Neural progenitor cell (in vitro differentiated cells): ENCODE measurements at regions not wholly inside any gene's neighbourhood (a gene's known extent, or its start where the extent isn't known, plus 50 kb on each side); places are given as distances from the start of the nearest gene placed in this dataset.

ENCODE experiments used
- DNase-seq: peaks from one replicate; pipeline ENCODE4 v3.0.0-alpha.2; 2016; ENCODE audit warnings: low spot score
- H2AFZ ChIP-seq: fragments of 200-600 bp; sonication (generic); replicated peaks from 2 replicates; pipeline ENCODE4 v1.6.1; 2016; ENCODE audit warnings: antibody characterized with exemption
- H3F3A ChIP-seq: fragments of 200-600 bp; sonication (generic); 2 replicates; pipeline ENCODE4 v1.6.1; 2016; ENCODE audit warnings: antibody characterized with exemption, low read depth
- H3K27ac ChIP-seq: fragments of 200-600 bp; sonication (generic); 2 replicates; pipeline ENCODE4 v1.5.1; 2016; ENCODE audit warnings: mild to moderate bottlenecking
- H3K27me3 ChIP-seq: fragments of 200-600 bp; sonication (generic); 2 replicates; pipeline ENCODE4 v1.6.1; 2016; ENCODE audit warnings: mild to moderate bottlenecking, moderate library complexity
- H3K36me3 ChIP-seq: fragments of 200-600 bp; sonication (generic); 2 replicates; pipeline ENCODE4 v1.5.1; 2016
- H3K4me1 ChIP-seq: fragments of 200-600 bp; sonication (generic); 2 replicates; pipeline ENCODE4 v1.6.1; 2016; ENCODE audit warnings: mixed run types
- H3K4me2 ChIP-seq: fragments of 200-600 bp; sonication (generic); 2 replicates; pipeline ENCODE4 v1.6.1; 2016
- H3K4me3 ChIP-seq: fragments of 200-600 bp; sonication (generic); 2 replicates; pipeline ENCODE4 v1.5.1; 2016
- H3K79me2 ChIP-seq: fragments of 200-600 bp; sonication (generic); 2 replicates; pipeline ENCODE4 v1.6.1; 2016; ENCODE audit warnings: low read depth
- H3K9ac ChIP-seq: fragments of 200-600 bp; sonication (generic); 2 replicates; pipeline ENCODE4 v1.6.1; 2016
- H3K9me3 ChIP-seq: fragments of 200-600 bp; sonication (generic); 2 replicates; pipeline ENCODE4 v1.5.1; 2016; ENCODE audit warnings: low read depth
- H4K20me1 ChIP-seq: fragments of 200-600 bp; sonication (generic); 2 replicates; pipeline ENCODE4 v1.6.1; 2016; ENCODE audit warnings: low read depth
- H3K27ac Mint-ChIP-seq: 3 replicates; pipeline ENCODE4 v1.8.0; 2021; ENCODE audit warnings: mixed read lengths
- H3K27me3 Mint-ChIP-seq: 2 replicates; pipeline ENCODE4 v1.8.0; 2022; ENCODE audit warnings: low read depth, mild to moderate bottlenecking, inconsistent platforms, moderate library complexity, mixed read lengths; ENCODE audit not compliant: insufficient read depth
- H3K36me3 Mint-ChIP-seq: 3 replicates; pipeline ENCODE4 v1.8.0; 2021; ENCODE audit warnings: mixed read lengths
- H3K4me1 Mint-ChIP-seq: 3 replicates; pipeline ENCODE4 v1.8.0; 2021; ENCODE audit warnings: mixed read lengths
- H3K4me3 Mint-ChIP-seq: 3 replicates; pipeline ENCODE4 v1.8.0; 2021; ENCODE audit warnings: mild to moderate bottlenecking, moderate library complexity, mixed read lengths
- H3K9me3 Mint-ChIP-seq: 3 replicates; pipeline ENCODE4 v1.8.0; 2020; ENCODE audit warnings: mixed read lengths
- EZH2 ChIP-seq: fragments of 200-600 bp; sonication (generic); IDR thresholded peaks from 2 replicates; pipeline ENCODE4 v1.6.1; 2017; ENCODE audit warnings: antibody characterized with exemption, mild to moderate bottlenecking, moderate library complexity
- EZH2phosphoT487 ChIP-seq: fragments of 200-600 bp; sonication (generic); IDR thresholded peaks from 2 replicates; pipeline ENCODE4 v1.6.1; 2017; ENCODE audit warnings: antibody characterized with exemption
- TF ChIP-seq, protein P1 (sequence below): fragments of 200-600 bp; sonication (generic); IDR thresholded peaks from 2 replicates; pipeline ENCODE4 v1.5.1; 2017; ENCODE audit warnings: antibody characterized with exemption, mild to moderate bottlenecking

DNA sequence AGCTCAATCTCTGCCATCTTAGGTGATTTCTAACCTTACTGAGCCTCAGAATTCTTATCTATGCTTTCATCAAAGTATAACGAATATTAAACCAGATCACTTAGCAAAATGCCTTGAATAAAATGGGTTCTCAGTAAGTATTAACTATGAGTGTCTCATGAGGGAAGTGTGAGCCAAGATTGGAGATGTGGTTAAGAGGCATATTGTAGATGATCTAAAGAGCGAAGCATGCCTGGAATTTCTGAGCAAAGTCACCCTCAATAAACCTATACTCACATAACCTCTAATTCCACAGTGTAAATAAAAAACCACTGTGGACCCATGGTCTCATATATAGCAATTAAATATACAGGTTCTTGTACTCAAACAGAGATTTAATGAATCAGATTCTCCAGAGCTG, 193.1 kb upstream of the FSCB start:
- no peak overlapping the region for H3K4me3 Mint-ChIP-seq
- H3F3A ChIP-seq: no peaks in the 10 kb centered on the region
- no peak overlapping the region for H3K27ac ChIP-seq
- H2AFZ ChIP-seq: no peak overlapping the region
- no peaks in the 10 kb centered on the region for H3K36me3 ChIP-seq
- peaks cover 7% of the 10 kb centered on the region for H3K4me1 ChIP-seq
- no peak for TF ChIP-seq EZH2phosphoT487
- TF ChIP-seq, protein P1, sequence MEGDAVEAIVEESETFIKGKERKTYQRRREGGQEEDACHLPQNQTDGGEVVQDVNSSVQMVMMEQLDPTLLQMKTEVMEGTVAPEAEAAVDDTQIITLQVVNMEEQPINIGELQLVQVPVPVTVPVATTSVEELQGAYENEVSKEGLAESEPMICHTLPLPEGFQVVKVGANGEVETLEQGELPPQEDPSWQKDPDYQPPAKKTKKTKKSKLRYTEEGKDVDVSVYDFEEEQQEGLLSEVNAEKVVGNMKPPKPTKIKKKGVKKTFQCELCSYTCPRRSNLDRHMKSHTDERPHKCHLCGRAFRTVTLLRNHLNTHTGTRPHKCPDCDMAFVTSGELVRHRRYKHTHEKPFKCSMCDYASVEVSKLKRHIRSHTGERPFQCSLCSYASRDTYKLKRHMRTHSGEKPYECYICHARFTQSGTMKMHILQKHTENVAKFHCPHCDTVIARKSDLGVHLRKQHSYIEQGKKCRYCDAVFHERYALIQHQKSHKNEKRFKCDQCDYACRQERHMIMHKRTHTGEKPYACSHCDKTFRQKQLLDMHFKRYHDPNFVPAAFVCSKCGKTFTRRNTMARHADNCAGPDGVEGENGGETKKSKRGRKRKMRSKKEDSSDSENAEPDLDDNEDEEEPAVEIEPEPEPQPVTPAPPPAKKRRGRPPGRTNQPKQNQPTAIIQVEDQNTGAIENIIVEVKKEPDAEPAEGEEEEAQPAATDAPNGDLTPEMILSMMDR: no peak
- no peak for TF ChIP-seq EZH2
- no peak overlapping the region for H3K4me2 ChIP-seq
- no peak for DNase-seq
- H3K4me1 Mint-ChIP-seq: peaks cover 3% of the 10 kb centered on the region
- H3K9me3 ChIP-seq: no peaks in the 10 kb centered on the region
- no peak overlapping the region for H3K27ac Mint-ChIP-seq
- peaks cover 12% of the 10 kb centered on the region for H3K9me3 Mint-ChIP-seq
- no peak overlapping the region for H3K9ac ChIP-seq
- H4K20me1 ChIP-seq: no peaks in the 10 kb centered on the region
- H3K27me3 ChIP-seq: no peaks in the 10 kb centered on the region
- no peak overlapping the region for H3K4me3 ChIP-seq
- no peaks in the 10 kb centered on the region for H3K36me3 Mint-ChIP-seq
- H3K27me3 Mint-ChIP-seq: no peaks in the 10 kb centered on the region
- no peaks in the 10 kb centered on the region for H3K79me2 ChIP-seq

DNA sequence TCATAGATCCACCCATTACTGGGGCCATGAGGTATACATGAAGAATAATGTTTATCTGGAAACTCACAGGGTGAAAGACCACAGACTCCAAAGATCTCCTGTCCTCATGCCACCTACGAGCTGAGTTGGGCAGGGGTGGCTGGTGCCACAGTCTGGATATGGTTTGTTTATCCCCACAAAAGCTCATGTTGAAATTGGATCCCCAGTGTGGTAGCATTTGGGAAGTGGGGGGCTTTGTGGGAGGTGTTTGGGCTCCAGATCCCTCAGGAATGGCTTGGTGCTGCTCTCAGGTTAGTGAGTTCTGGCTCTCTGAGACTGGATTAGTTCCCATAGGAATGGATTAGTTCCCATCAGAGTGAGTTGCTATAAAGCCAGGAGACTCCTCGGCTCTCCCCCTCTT, 192.3 kb upstream of the FSCB start:
- peaks cover 7% of the 10 kb centered on the region for H3K4me1 ChIP-seq
- no peaks in the 10 kb centered on the region for H3K27me3 ChIP-seq
- H3K9ac ChIP-seq: no peak overlapping the region
- H3K4me3 Mint-ChIP-seq: no peak overlapping the region
- no peak overlapping the region for H3K27ac ChIP-seq
- H3K36me3 Mint-ChIP-seq: no peaks in the 10 kb centered on the region
- H3K9me3 ChIP-seq: no peaks in the 10 kb centered on the region
- peaks cover 3% of the 10 kb centered on the region for H3K4me1 Mint-ChIP-seq
- no peaks in the 10 kb centered on the region for H3K27me3 Mint-ChIP-seq
- H3F3A ChIP-seq: no peaks in the 10 kb centered on the region
- H2AFZ ChIP-seq: no peak overlapping the region
- no peak overlapping the region for H3K27ac Mint-ChIP-seq
- H3K36me3 ChIP-seq: no peaks in the 10 kb centered on the region
- H4K20me1 ChIP-seq: no peaks in the 10 kb centered on the region
- TF ChIP-seq EZH2phosphoT487: no peak
- TF ChIP-seq, protein P1: no peak
- no peak for TF ChIP-seq EZH2
- peaks cover 12% of the 10 kb centered on the region for H3K9me3 Mint-ChIP-seq
- H3K4me3 ChIP-seq: no peak overlapping the region
- H3K4me2 ChIP-seq: no peak overlapping the region
- DNase-seq: no peak
- H3K79me2 ChIP-seq: no peaks in the 10 kb centered on the region

DNA sequence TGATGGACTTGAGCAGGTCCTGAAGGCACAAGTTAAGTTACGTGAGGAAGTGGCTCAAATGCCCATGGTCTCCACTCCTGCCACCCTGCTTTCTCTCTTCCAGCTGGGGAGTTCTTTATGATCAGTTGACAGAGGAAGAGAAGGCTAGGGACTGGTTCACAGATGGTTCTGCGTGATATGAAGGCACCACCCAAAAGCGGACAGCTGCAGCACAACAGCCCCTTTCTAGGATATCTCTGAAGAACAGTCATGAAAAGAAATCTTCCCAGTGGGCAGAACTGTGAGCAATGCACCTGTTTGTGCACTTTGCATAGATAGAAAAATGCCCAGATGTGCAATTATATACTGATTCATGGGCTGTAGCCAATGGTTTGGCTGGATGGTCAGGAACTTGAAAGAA, 162.4 kb upstream of the FSCB start:
- Histone ChIP-seq H4K20me1 (no peaks in the 10 kb centered on the region), H3K4me1 (no peaks in the 10 kb centered on the region), H3K27ac (no peak overlapping the region), H3K4me2 (no peak overlapping the region), H3K36me3 (no peaks in the 10 kb centered on the region), H3K9me3 (no peaks in the 10 kb centered on the region), H3K4me3 (no peak overlapping the region), H3K79me2 (no peaks in the 10 kb centered on the region), H2AFZ (no peak overlapping the region), H3K27me3 (no peaks in the 10 kb centered on the region), H3F3A (no peaks in the 10 kb centered on the region), H3K9ac (no peak overlapping the region)
- Mint-ChIP-seq H3K4me3 (no peak overlapping the region), H3K36me3 (no peaks in the 10 kb centered on the region), H3K4me1 (no peaks in the 10 kb centered on the region), H3K27ac (no peak overlapping the region), H3K9me3 (peaks cover 12% of the 10 kb centered on the region), H3K27me3 (no peaks in the 10 kb centered on the region)
- DNase-seq: no peak
- TF ChIP-seq EZH2 (no peak), EZH2phosphoT487 (no peak)
- TF ChIP-seq, protein P1: no peak

DNA sequence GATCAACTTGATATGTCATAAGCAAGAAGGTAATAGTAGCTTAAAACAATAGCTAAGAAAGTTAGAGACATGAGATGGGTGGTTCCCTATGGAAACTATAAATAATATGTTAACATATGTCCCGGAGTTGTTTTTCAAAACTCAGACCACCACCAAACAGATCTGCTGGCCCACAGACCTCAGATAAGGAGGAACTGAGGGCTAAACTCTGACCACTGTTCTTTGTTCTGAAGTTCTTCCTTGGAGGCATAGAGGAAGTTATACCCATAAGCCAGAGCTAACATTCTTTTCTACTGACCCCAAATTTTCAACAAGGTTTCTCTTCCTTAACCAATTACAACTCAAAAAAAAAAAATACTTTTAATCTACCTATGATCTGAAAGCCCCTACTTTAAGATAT, 156.1 kb upstream of the FSCB start:
- no peak overlapping the region for H3K4me2 ChIP-seq
- Mint-ChIP-seq H3K27ac (no peak overlapping the region), H3K4me1 (no peaks in the 10 kb centered on the region), H3K36me3 (no peaks in the 10 kb centered on the region), H3K27me3 (no peaks in the 10 kb centered on the region), H3K4me3 (no peak overlapping the region), H3K9me3 (peaks cover 3% of the 10 kb centered on the region)
- H3K4me3 ChIP-seq: no peak overlapping the region
- no peak overlapping the region for H3K27ac ChIP-seq
- TF ChIP-seq EZH2: no peak
- TF ChIP-seq, protein P1: no peak
- TF ChIP-seq EZH2phosphoT487: no peak
- no peaks in the 10 kb centered on the region for H3K9me3 ChIP-seq
- DNase-seq: no peak
- H3K9ac ChIP-seq: no peak overlapping the region
- H3K27me3 ChIP-seq: no peaks in the 10 kb centered on the region
- no peaks in the 10 kb centered on the region for H3K4me1 ChIP-seq
- peak overlapping the region; percentile 50 for H2AFZ ChIP-seq
- no peaks in the 10 kb centered on the region for H3K79me2 ChIP-seq
- H4K20me1 ChIP-seq: no peaks in the 10 kb centered on the region
- H3F3A ChIP-seq: no peaks in the 10 kb centered on the region
- no peaks in the 10 kb centered on the region for H3K36me3 ChIP-seq
